Endothelial cell of umbilical vein (primary cell): ENCODE measurements at regions not wholly inside any gene's neighbourhood (a gene's known extent, or its start where the extent isn't known, plus 50 kb on each side); places are given as distances from the start of the nearest gene placed in this dataset.

ENCODE experiments used
- BruUV-seq: library from RNA; stranded (reverse); fragments of 400-500 nt; replicated peaks from 2 replicates; lab custom pipeline; 2021; lab: Mats Ljungman, UMichigan
- CTCF ChIA-PET: fragments of 300-600, 350-600 bp; sonication (Branson Sonifier 250); formaldehyde crosslinking; loops from one replicate; lab custom pipeline; 2021; ENCODE audit warnings: antibody characterized with exemption, inconsistent platforms; lab: Charles Lee
- POLR2A ChIA-PET: fragments of 300-600, 350-600 bp; sonication (Branson Sonifier 250); formaldehyde crosslinking; loops from one replicate; lab custom pipeline; 2021; ENCODE audit warnings: antibody characterized with exemption, inconsistent platforms; lab: Charles Lee
- DNase-seq: peaks from one replicate; pipeline ENCODE4 v3.0.0-alpha.2; 2011; ENCODE audit warnings: low read depth, low spot score
- FAIRE-seq: peaks from 2 replicates; lab custom pipeline; 2011; peaks lifted over from hg19 to GRCh38; lab: Jason Lieb, UNC
- H2AFZ ChIP-seq: 2 replicates; pipeline ENCODE4 v1.6.0; 2012; ENCODE audit warnings: low read depth, low read length, control low read depth, inconsistent platforms
- H3K27ac ChIP-seq: 2 replicates; pipeline ENCODE4 v1.5.1; 2011; ENCODE audit warnings: low read depth, mild to moderate bottlenecking, control low read depth, low read length, moderate library complexity; ENCODE audit not compliant: insufficient read depth
- H3K27me3 ChIP-seq, 2 experiments: 2 replicates each; pipeline versions ENCODE4 v1.6.0 to v1.6.1; 2011; ENCODE audit warnings: low read length in 2 of 2, mixed read lengths in 1 of 2; ENCODE audit not compliant: control insufficient read depth in 2 of 2, insufficient read depth in 2 of 2
- H3K36me3 ChIP-seq, 2 experiments: 2 replicates in 1 of 2; 3 replicates in 1 of 2; pipeline ENCODE4 v1.5.1; 2011; ENCODE audit warnings: low read length in 2 of 2, mild to moderate bottlenecking in 1 of 2, moderate library complexity in 1 of 2; ENCODE audit not compliant: control insufficient read depth in 2 of 2, insufficient read depth in 2 of 2; ENCODE audit errors: extremely low read depth in 1 of 2
- H3K4me1 ChIP-seq: 3 replicates; pipeline ENCODE4 v1.5.1; 2011; ENCODE audit warnings: mild to moderate bottlenecking, low read length; ENCODE audit not compliant: control insufficient read depth, insufficient read depth; ENCODE audit errors: extremely low read depth
- H3K4me2 ChIP-seq: 2 replicates; pipeline ENCODE4 v1.6.1; 2011; ENCODE audit warnings: low read length, control low read depth, mixed read lengths; ENCODE audit not compliant: insufficient read depth
- H3K4me3 ChIP-seq, 3 experiments: fragments of 200-600 bp in 1 of 3; sonication (generic), shearing (Covaris generic) in 1 of 3; replicated peaks in 1 of 3; 2 replicates each; pipeline ENCODE4 v1.5.1; 2011 to 2016; ENCODE audit warnings: control low read depth in 3 of 3, low read length in 3 of 3, mild to moderate bottlenecking in 2 of 3, inconsistent platforms in 1 of 3, low read depth in 1 of 3, moderate library complexity in 1 of 3; ENCODE audit not compliant: insufficient read depth in 1 of 3
- H3K79me2 ChIP-seq: 2 replicates; pipeline ENCODE4 v1.6.0; 2012; ENCODE audit warnings: low read length, inconsistent platforms; ENCODE audit not compliant: control insufficient read depth, insufficient read depth
- H3K9ac ChIP-seq: replicated peaks from 2 replicates; pipeline ENCODE3; 2011; ENCODE audit warnings: low read length, control low read depth; ENCODE audit not compliant: insufficient read depth; ENCODE audit errors: extremely low read depth
- H3K9me1 ChIP-seq: replicated peaks from 3 replicates; pipeline ENCODE4 v1.6.0; 2011; ENCODE audit warnings: mild to moderate bottlenecking, low read length; ENCODE audit not compliant: control insufficient read depth, insufficient read depth; ENCODE audit errors: extremely low read depth
- H3K9me3 ChIP-seq: replicated peaks from 2 replicates; pipeline ENCODE4 v1.5.1; 2012; ENCODE audit warnings: low read length, inconsistent platforms; ENCODE audit not compliant: control insufficient read depth, insufficient read depth
- H4K20me1 ChIP-seq: replicated peaks from 2 replicates; pipeline ENCODE3; 2011; ENCODE audit warnings: mild to moderate bottlenecking, low read length; ENCODE audit not compliant: control insufficient read depth, insufficient read depth; ENCODE audit errors: extremely low read depth
- CTCF ChIP-seq, 2 donors: IDR thresholded peaks; 1 replicate in 1 of 2; 2 replicates in 1 of 2; pipeline ENCODE4 v1.5.1; 2011; ENCODE audit warnings: low read length in 2 of 2, mild to moderate bottlenecking in 2 of 2, moderate library complexity in 2 of 2, control low read depth in 1 of 2, inconsistent platforms in 1 of 2, low read depth in 1 of 2; ENCODE audit not compliant: insufficient read depth in 1 of 2; ENCODE audit errors: extremely low read depth in 1 of 2
- EZH2 ChIP-seq: IDR thresholded peaks from 2 replicates; pipeline ENCODE4 v1.6.1; 2012; ENCODE audit warnings: borderline replicate concordance, low read depth, mild to moderate bottlenecking, moderate library complexity, low read length, inconsistent platforms; ENCODE audit not compliant: severe bottlenecking
- FOS ChIP-seq: IDR thresholded peaks from 2 replicates; pipeline ENCODE4 v1.6.1; 2011; ENCODE audit warnings: mild to moderate bottlenecking, low read length, moderate library complexity, borderline replicate concordance; ENCODE audit not compliant: insufficient read depth
- GATA2 ChIP-seq: IDR thresholded peaks from 2 replicates; pipeline ENCODE4 v1.7.0; 2011; ENCODE audit warnings: low read depth, mild to moderate bottlenecking, moderate library complexity, mixed read lengths, low read length; ENCODE audit not compliant: insufficient read length, insufficient read depth
- JUN ChIP-seq: IDR thresholded peaks from 2 replicates; pipeline ENCODE4 v1.6.1; 2011; ENCODE audit warnings: borderline replicate concordance, low read depth; ENCODE audit not compliant: insufficient read length, insufficient read depth
- MAX ChIP-seq: IDR thresholded peaks from 2 replicates; pipeline ENCODE4 v1.6.1; 2011; ENCODE audit not compliant: insufficient read depth, insufficient read length
- MYC ChIP-seq: IDR thresholded peaks from one replicate; pipeline ENCODE4 v1.6.1; 2011; ENCODE audit warnings: mild to moderate bottlenecking, low read depth, low read length
- POLR2A ChIP-seq: IDR thresholded peaks from 2 replicates; pipeline ENCODE4 v1.6.1; 2012; ENCODE audit warnings: low read depth, mild to moderate bottlenecking, control low read depth, low read length
- POLR2AphosphoS5 ChIP-seq: IDR thresholded peaks from 2 replicates; pipeline ENCODE4 v1.6.1; 2012; ENCODE audit warnings: low read depth, mild to moderate bottlenecking, control low read depth, low read length, moderate library complexity; ENCODE audit not compliant: insufficient read depth
- dilution Hi-C: fragments of 300-500 bp; cut with MboI; formaldehyde crosslinking; loops from one replicate; pipeline ENCODE4 v1.15.0; 2019; ENCODE audit warnings: low sequenced_read_pairs; ENCODE audit not compliant: extremely low pct_ligation_motif_present
- intact Hi-C: fragments of 100-400 bp; cut with micrococcal nuclease; formaldehyde crosslinking; loops from one replicate; pipeline ENCODE4 v1.10.0; 2022

- no TSS peak for BruUV-seq
- H3K79me2 ChIP-seq: no peaks in the 10 kb centered on the region
- intact Hi-C loops (no loop called here), dilution Hi-C loops (no loop called here)
- no peaks in the 10 kb centered on the region for H4K20me1 ChIP-seq
- H3K27me3 ChIP-seq: no peaks in the 10 kb centered on the region
- DNase-seq (no peak), FAIRE-seq (no peak)
- H2AFZ ChIP-seq: no peak overlapping the region
- H3K36me3 ChIP-seq: no peaks in the 10 kb centered on the region
- TF ChIP-seq CTCF (IDR thresholded peaks at IDR 0.05; ENCODE audit: extremely low read depth in 1 of 2, insufficient read depth in 1 of 2, low read depth in 1 of 2, low read length in 2 of 2): no peak
- TF ChIP-seq POLR2AphosphoS5: no peak
- no peak for TF ChIP-seq FOS
- TF ChIP-seq EZH2: no peak
- TF ChIP-seq MAX: no peak
- TF ChIP-seq GATA2: no peak
- TF ChIP-seq MYC: no peak
- no peak for TF ChIP-seq POLR2A
- no peak for TF ChIP-seq JUN
- CTCF ChIA-PET: no interaction called here
- no peak overlapping the region for H3K9ac ChIP-seq
- H3K27ac ChIP-seq: no peak overlapping the region
- H3K4me2 ChIP-seq: no peak overlapping the region
- no peaks in the 10 kb centered on the region for H3K4me1 ChIP-seq
- no peaks in the 10 kb centered on the region for H3K9me3 ChIP-seq
- no peak overlapping the region for H3K4me3 ChIP-seq
- POLR2A ChIA-PET: no interaction called here
- H3K9me1 ChIP-seq: no peaks in the 10 kb centered on the region
Measured at GRCh38 chr2:122433123-122433754, 677.8 kb downstream of the TSN start.
